Osteoblast (primary cell): ENCODE measurements at regions not wholly inside any gene's neighbourhood (a gene's known extent, or its start where the extent isn't known, plus 50 kb on each side); places are given as distances from the start of the nearest gene placed in this dataset.
A peak's percentile ranks its signal among the peaks of the same experiment; 100 is the strongest.

Experiments
- DNase-seq: peaks from one replicate; pipeline ENCODE4 v3.0.0; 2011; ENCODE audit warnings: low spot score, mixed read lengths; ENCODE audit not compliant: insufficient read length; ENCODE audit errors: missing footprints
- H2AFZ ChIP-seq: 2 replicates; pipeline ENCODE4 v1.6.0; 2011; ENCODE audit warnings: mild to moderate bottlenecking, low read length
- H3K27ac ChIP-seq: 2 replicates; pipeline ENCODE4 v1.5.1; 2011; ENCODE audit warnings: mild to moderate bottlenecking, low read depth, low read length, moderate library complexity
- H3K27me3 ChIP-seq: 2 replicates; pipeline ENCODE4 v1.6.0; 2012; ENCODE audit warnings: mild to moderate bottlenecking, control low read depth, inconsistent platforms, low read length, moderate library complexity; ENCODE audit not compliant: insufficient read depth
- H3K36me3 ChIP-seq: 2 replicates; pipeline ENCODE4 v1.5.1; 2011; ENCODE audit warnings: mild to moderate bottlenecking, low read length, control low read depth, moderate library complexity; ENCODE audit not compliant: insufficient read depth
- H3K4me1 ChIP-seq: 2 replicates; pipeline ENCODE4 v1.5.1; 2011; ENCODE audit warnings: mild to moderate bottlenecking, low read length, control low read depth, moderate library complexity; ENCODE audit not compliant: insufficient read depth
- H3K4me2 ChIP-seq: 2 replicates; pipeline ENCODE4 v1.6.0; 2011; ENCODE audit warnings: mild to moderate bottlenecking, low read length; ENCODE audit not compliant: insufficient read depth
- H3K4me3 ChIP-seq: fragments of 200-600 bp; sonication (generic); 3 replicates; pipeline ENCODE4 v1.5.1; 2012; ENCODE audit warnings: mild to moderate bottlenecking, low read length, inconsistent platforms; ENCODE audit not compliant: insufficient read depth
- H3K79me2 ChIP-seq: 2 replicates; pipeline ENCODE4 v1.6.0; 2012; ENCODE audit warnings: mild to moderate bottlenecking, low read length, control low read depth, inconsistent platforms; ENCODE audit not compliant: insufficient read depth
- H3K9me3 ChIP-seq: 2 replicates; pipeline ENCODE4 v1.5.1; 2011; ENCODE audit warnings: low read depth, low read length, control low read depth
- H4K20me1 ChIP-seq: 2 replicates; pipeline ENCODE4 v1.6.0; 2012; ENCODE audit warnings: mild to moderate bottlenecking, low read length, control low read depth; ENCODE audit not compliant: insufficient read depth
- CTCF ChIP-seq: IDR thresholded peaks from 2 replicates; pipeline ENCODE4 v1.5.1; 2011; ENCODE audit warnings: mild to moderate bottlenecking, low read depth, low read length, moderate library complexity; ENCODE audit errors: extremely low read depth

GRCh38 chr3:194249323-194250097, 101.6 kb downstream of the CPN2 start:
- Histone ChIP-seq H3K4me1 (no peaks in the 10 kb centered on the region), H3K79me2 (no peaks in the 10 kb centered on the region), H3K27me3 (peaks cover 35% of the 10 kb centered on the region), H4K20me1 (no peaks in the 10 kb centered on the region), H3K9me3 (no peaks in the 10 kb centered on the region), H2AFZ (no peak overlapping the region), H3K27ac (no peak overlapping the region), H3K4me2 (no peak overlapping the region), H3K36me3 (no peaks in the 10 kb centered on the region), H3K4me3 (no peak overlapping the region)
- DNase-seq, result no peak
- no peak for TF ChIP-seq CTCF

- no peak overlapping the region for H3K4me2 ChIP-seq
- H3K4me1 ChIP-seq, result no peaks in the 10 kb centered on the region
- no peaks in the 10 kb centered on the region for H3K36me3 ChIP-seq
- peak; percentile 85 for DNase-seq
- no peak for TF ChIP-seq CTCF
- no peak overlapping the region for H3K4me3 ChIP-seq
- H3K27me3 ChIP-seq, result peaks cover 36% of the 10 kb centered on the region
- no peaks in the 10 kb centered on the region for H4K20me1 ChIP-seq
- no peak overlapping the region for H2AFZ ChIP-seq
- no peak overlapping the region for H3K27ac ChIP-seq
- no peaks in the 10 kb centered on the region for H3K79me2 ChIP-seq
- no peaks in the 10 kb centered on the region for H3K9me3 ChIP-seq
Observed at GRCh38 chr3:194250098-194251002, 100.8 kb downstream of the CPN2 start.

GRCh38 chr3:194251007-194251406, 100.1 kb downstream of the CPN2 start:
- Histone ChIP-seq H3K4me2 (no peak overlapping the region), H2AFZ (no peak overlapping the region)

More at GRCh38 chr3:194251007-194251406, 100.1 kb downstream of the CPN2 start:
- no peaks in the 10 kb centered on the region for H4K20me1 ChIP-seq
- H3K9me3 ChIP-seq, result no peaks in the 10 kb centered on the region
- no peak for DNase-seq
- peaks cover 38% of the 10 kb centered on the region for H3K27me3 ChIP-seq
- TF ChIP-seq CTCF, result no peak
- H3K27ac ChIP-seq, result no peak overlapping the region
- no peaks in the 10 kb centered on the region for H3K36me3 ChIP-seq
- H3K4me1 ChIP-seq, result no peaks in the 10 kb centered on the region
- no peaks in the 10 kb centered on the region for H3K79me2 ChIP-seq
- H3K4me3 ChIP-seq, result no peak overlapping the region
